ENCODE measurements at regions not wholly inside any gene's neighbourhood (a gene's known extent, or its start where the extent isn't known, plus 50 kb on each side); places are given as distances from the start of the nearest gene placed in this dataset.

DNA sequence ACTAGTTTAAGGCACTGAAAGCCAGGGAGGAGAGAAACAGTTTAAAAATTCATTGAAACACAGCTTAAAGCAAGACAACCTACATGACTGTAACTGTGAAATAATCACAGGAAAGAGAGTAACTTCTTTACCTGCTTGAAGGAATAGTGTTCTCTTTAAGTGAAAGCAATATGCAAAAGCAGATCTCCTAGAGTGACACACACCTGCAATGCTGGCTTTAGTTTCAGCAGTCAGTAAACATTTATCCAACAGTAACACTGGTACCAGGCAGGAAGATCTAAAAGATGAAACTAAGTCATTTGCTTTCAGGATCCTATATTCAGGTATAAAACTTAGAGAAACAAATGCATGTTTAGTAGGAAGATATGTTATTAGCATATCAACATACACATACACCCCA is 85.3 kb upstream of the PPM1H start:
- FAIRE-seq (no peak), ATAC-seq (no peak), DNase-seq (ENCODE audit: extremely low read depth in 1 of 4, low spot score in 3 of 4) (no peak)
- BruUV-seq (replicated peaks): no TSS peak
- Histone ChIP-seq H4K20me1 (replicated peaks; ENCODE audit: control insufficient read depth, insufficient read depth, low read length) (no peaks in the 10 kb centered on the region), H3K36me3 (ENCODE audit: control insufficient read depth, insufficient read depth, low read length) (no peaks in the 10 kb centered on the region), H2AFZ (ENCODE audit: low read depth, low read length) (no peak overlapping the region), H3K9ac (ENCODE audit: insufficient read depth in 1 of 2, low read depth in 2 of 2, low read length in 2 of 2) (no peak overlapping the region), H3K27me3 (ENCODE audit: control insufficient read depth in 2 of 2, insufficient read depth in 2 of 2, low read length in 2 of 2) (no peaks in the 10 kb centered on the region), H3K9me3 (replicated peaks; ENCODE audit: control insufficient read depth, insufficient read depth, low read depth, low read length) (no peaks in the 10 kb centered on the region), H3K4me1 (replicated peaks in 1 of 2; ENCODE audit: control insufficient read depth in 2 of 2, insufficient read depth in 2 of 2, low read length in 2 of 2) (no peaks in the 10 kb centered on the region), H3K4me2 (ENCODE audit: insufficient read depth, low read length) (no peak overlapping the region), H3K79me2 (ENCODE audit: control insufficient read depth, insufficient read depth, low read length) (no peaks in the 10 kb centered on the region), H3K9me1 (ENCODE audit: control insufficient read depth, insufficient read depth, low read length) (no peaks in the 10 kb centered on the region), H3K27ac (ENCODE audit: extremely low read depth, low read depth, low read length) (no peak overlapping the region), H3K4me3 (no peak overlapping the region)
- intact Hi-C loops (cut with micrococcal nuclease): loop anchor here (10.0 kb wide), 1 partner anchor 1595 kb away; the partner anchor contains the start of gene RASSF3
- ChIA-PET POLR2A (no interaction called here), CTCF (ENCODE audit: low intra/inter-chr PET ratio) (no interaction called here)
- in situ Hi-C loops (cut with MboI): no loop called here
- TF ChIP-seq HLTF (IDR thresholded peaks at IDR 0.05) (no peak), HCFC1 (IDR thresholded peaks at IDR 0.05; ENCODE audit: low read depth, low read length) (no peak), RFX7 (CRISPR knock-in tag; IDR thresholded peaks at IDR 0.05) (no peak), RB1 (IDR thresholded peaks at IDR 0.05; ENCODE audit: low read depth) (no peak), DMBX1 (CRISPR knock-in tag; IDR thresholded peaks at IDR 0.05; ENCODE audit: borderline replicate concordance) (no peak), CREB1 (IDR thresholded peaks at IDR 0.05) (no peak), CREB1 (CRISPR knock-in tag; IDR thresholded peaks at IDR 0.05) (no peak), TAL1 (IDR thresholded peaks at IDR 0.05) (no peak), KLF6 (CRISPR knock-in tag; IDR thresholded peaks at IDR 0.05; ENCODE audit: borderline replicate concordance) (no peak), MECOM (CRISPR knock-in tag; IDR thresholded peaks at IDR 0.05) (no peak), PHF21A (IDR thresholded peaks at IDR 0.05; ENCODE audit: borderline replicate concordance, low read depth) (no peak)
- TF ChIP-seq, protein P1, sequence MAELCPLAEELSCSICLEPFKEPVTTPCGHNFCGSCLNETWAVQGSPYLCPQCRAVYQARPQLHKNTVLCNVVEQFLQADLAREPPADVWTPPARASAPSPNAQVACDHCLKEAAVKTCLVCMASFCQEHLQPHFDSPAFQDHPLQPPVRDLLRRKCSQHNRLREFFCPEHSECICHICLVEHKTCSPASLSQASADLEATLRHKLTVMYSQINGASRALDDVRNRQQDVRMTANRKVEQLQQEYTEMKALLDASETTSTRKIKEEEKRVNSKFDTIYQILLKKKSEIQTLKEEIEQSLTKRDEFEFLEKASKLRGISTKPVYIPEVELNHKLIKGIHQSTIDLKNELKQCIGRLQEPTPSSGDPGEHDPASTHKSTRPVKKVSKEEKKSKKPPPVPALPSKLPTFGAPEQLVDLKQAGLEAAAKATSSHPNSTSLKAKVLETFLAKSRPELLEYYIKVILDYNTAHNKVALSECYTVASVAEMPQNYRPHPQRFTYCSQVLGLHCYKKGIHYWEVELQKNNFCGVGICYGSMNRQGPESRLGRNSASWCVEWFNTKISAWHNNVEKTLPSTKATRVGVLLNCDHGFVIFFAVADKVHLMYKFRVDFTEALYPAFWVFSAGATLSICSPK (IDR thresholded peaks at IDR 0.05; ENCODE audit: borderline replicate concordance): no peak
- TF ChIP-seq, protein P2, sequence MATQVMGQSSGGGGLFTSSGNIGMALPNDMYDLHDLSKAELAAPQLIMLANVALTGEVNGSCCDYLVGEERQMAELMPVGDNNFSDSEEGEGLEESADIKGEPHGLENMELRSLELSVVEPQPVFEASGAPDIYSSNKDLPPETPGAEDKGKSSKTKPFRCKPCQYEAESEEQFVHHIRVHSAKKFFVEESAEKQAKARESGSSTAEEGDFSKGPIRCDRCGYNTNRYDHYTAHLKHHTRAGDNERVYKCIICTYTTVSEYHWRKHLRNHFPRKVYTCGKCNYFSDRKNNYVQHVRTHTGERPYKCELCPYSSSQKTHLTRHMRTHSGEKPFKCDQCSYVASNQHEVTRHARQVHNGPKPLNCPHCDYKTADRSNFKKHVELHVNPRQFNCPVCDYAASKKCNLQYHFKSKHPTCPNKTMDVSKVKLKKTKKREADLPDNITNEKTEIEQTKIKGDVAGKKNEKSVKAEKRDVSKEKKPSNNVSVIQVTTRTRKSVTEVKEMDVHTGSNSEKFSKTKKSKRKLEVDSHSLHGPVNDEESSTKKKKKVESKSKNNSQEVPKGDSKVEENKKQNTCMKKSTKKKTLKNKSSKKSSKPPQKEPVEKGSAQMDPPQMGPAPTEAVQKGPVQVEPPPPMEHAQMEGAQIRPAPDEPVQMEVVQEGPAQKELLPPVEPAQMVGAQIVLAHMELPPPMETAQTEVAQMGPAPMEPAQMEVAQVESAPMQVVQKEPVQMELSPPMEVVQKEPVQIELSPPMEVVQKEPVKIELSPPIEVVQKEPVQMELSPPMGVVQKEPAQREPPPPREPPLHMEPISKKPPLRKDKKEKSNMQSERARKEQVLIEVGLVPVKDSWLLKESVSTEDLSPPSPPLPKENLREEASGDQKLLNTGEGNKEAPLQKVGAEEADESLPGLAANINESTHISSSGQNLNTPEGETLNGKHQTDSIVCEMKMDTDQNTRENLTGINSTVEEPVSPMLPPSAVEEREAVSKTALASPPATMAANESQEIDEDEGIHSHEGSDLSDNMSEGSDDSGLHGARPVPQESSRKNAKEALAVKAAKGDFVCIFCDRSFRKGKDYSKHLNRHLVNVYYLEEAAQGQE (IDR thresholded peaks at IDR 0.05; ENCODE audit: borderline replicate concordance): no peak
- TF ChIP-seq, protein P2 (CRISPR knock-in tag; IDR thresholded peaks at IDR 0.05; ENCODE audit: low read depth): no peak
- TF ChIP-seq, protein P3, sequence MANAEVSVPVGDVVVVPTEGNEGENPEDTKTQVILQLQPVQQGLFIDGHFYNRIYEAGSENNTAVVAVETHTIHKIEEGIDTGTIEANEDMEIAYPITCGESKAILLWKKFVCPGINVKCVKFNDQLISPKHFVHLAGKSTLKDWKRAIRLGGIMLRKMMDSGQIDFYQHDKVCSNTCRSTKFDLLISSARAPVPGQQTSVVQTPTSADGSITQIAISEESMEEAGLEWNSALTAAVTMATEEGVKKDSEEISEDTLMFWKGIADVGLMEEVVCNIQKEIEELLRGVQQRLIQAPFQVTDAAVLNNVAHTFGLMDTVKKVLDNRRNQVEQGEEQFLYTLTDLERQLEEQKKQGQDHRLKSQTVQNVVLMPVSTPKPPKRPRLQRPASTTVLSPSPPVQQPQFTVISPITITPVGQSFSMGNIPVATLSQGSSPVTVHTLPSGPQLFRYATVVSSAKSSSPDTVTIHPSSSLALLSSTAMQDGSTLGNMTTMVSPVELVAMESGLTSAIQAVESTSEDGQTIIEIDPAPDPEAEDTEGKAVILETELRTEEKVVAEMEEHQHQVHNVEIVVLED (CRISPR knock-in tag; IDR thresholded peaks at IDR 0.05): no peak

Measured in K562 (cell line).